IMR-90 (cell line): ENCODE measurements at regions not wholly inside any gene's neighbourhood (a gene's known extent, or its start where the extent isn't known, plus 50 kb on each side); places are given as distances from the start of the nearest gene placed in this dataset.

Experiments
- ATAC-seq: fragments of 200-7000 bp; cut with Tn5 transposase; 2 replicates; pipeline ENCODE4 v1.9.1; 2020; ENCODE audit warnings: low read depth, mild to moderate bottlenecking, moderate library complexity
- BruUV-seq: library from RNA; stranded (reverse); fragments of 400-500 nt; replicated peaks from 2 replicates; lab custom pipeline; 2021; lab: Mats Ljungman, UMichigan
- CTCF ChIA-PET: fragments of 300-600 bp; formaldehyde crosslinking; extraction: SDS; loops from one replicate; lab custom pipeline; 2021; ENCODE audit warnings: antibody characterized with exemption; lab: Yijun Ruan, JAX
- POLR2A ChIA-PET: fragments of 300-600 bp; sonication (Branson Sonifier 250); formaldehyde crosslinking; loops from one replicate; lab custom pipeline; 2022; ENCODE audit warnings: antibody characterized with exemption; ENCODE audit not compliant: unreplicated experiment; lab: Charles Lee
- DNase-seq: peaks from one replicate; pipeline ENCODE4 v3.0.0; 2013
- H2AFZ ChIP-seq: replicated peaks from 2 replicates; pipeline ENCODE3; 2013; ENCODE audit warnings: low read length, mild to moderate bottlenecking; ENCODE audit not compliant: poor library complexity
- H2AK5ac ChIP-seq: 2 replicates; pipeline ENCODE4 v1.6.1; 2013; ENCODE audit warnings: low read depth, low read length, inconsistent platforms
- H2AK9ac ChIP-seq: replicated peaks from 2 replicates; pipeline ENCODE3; 2013; ENCODE audit warnings: mild to moderate bottlenecking, low read depth, low read length, moderate library complexity; ENCODE audit not compliant: poor library complexity
- H2BK120ac ChIP-seq: 2 replicates; pipeline ENCODE4 v1.6.1; 2013; ENCODE audit warnings: low read depth, low read length, inconsistent platforms
- H2BK15ac ChIP-seq: 3 replicates; pipeline ENCODE4 v1.6.1; 2013; ENCODE audit warnings: low read depth, low read length, inconsistent platforms
- H2BK20ac ChIP-seq: 2 replicates; pipeline ENCODE4 v1.6.1; 2013; ENCODE audit warnings: low read depth, mild to moderate bottlenecking, inconsistent platforms, low read length, moderate library complexity
- H2BK5ac ChIP-seq: 2 replicates; pipeline ENCODE4 v1.6.1; 2013; ENCODE audit warnings: mild to moderate bottlenecking, low read depth, low read length, inconsistent platforms; ENCODE audit not compliant: poor library complexity, severe bottlenecking
- H3K14ac ChIP-seq: replicated peaks from 2 replicates; pipeline ENCODE4 v1.6.1; 2013; ENCODE audit warnings: low read depth, low read length, inconsistent platforms
- H3K18ac ChIP-seq: 2 replicates; pipeline ENCODE4 v1.6.1; 2013; ENCODE audit warnings: low read depth, low read length, control low read depth
- H3K23ac ChIP-seq: 2 replicates; pipeline ENCODE4 v1.6.1; 2013; ENCODE audit warnings: low read depth, low read length, inconsistent platforms
- H3K27ac ChIP-seq: 2 replicates; pipeline ENCODE4 v1.5.1; 2013; ENCODE audit warnings: mild to moderate bottlenecking, control low read depth, low read length; ENCODE audit not compliant: insufficient read depth
- H3K27me3 ChIP-seq: 2 replicates; pipeline ENCODE4 v1.6.1; 2013; ENCODE audit warnings: low read length; ENCODE audit not compliant: control insufficient read depth, insufficient read depth
- H3K36me3 ChIP-seq: 2 replicates; pipeline ENCODE4 v1.6.1; 2013; ENCODE audit warnings: low read length, mixed read lengths; ENCODE audit not compliant: control insufficient read depth, insufficient read depth
- H3K4ac ChIP-seq: 2 replicates; pipeline ENCODE4 v1.6.1; 2013; ENCODE audit warnings: low read depth, low read length, inconsistent platforms
- H3K4me1 ChIP-seq: 2 replicates; pipeline ENCODE4 v1.6.1; 2013; ENCODE audit warnings: low read length, mixed read lengths; ENCODE audit not compliant: control insufficient read depth, insufficient read depth
- H3K4me2 ChIP-seq: 2 replicates; pipeline ENCODE4 v1.6.1; 2013; ENCODE audit warnings: low read depth, mild to moderate bottlenecking, control low read depth, low read length, moderate library complexity
- H3K4me3 ChIP-seq: 2 replicates; pipeline ENCODE4 v1.5.1; 2013; ENCODE audit warnings: low read depth, mild to moderate bottlenecking, control low read depth, low read length, moderate library complexity; ENCODE audit not compliant: insufficient read depth
- H3K56ac ChIP-seq: 2 replicates; pipeline ENCODE4 v1.6.1; 2013; ENCODE audit warnings: low read length, inconsistent platforms; ENCODE audit not compliant: insufficient read depth; ENCODE audit errors: extremely low read depth
- H3K79me1 ChIP-seq, 2 experiments: 2 replicates each; pipeline ENCODE4 v1.6.1; 2013; ENCODE audit warnings: low read length in 2 of 2, inconsistent platforms in 1 of 2, low read depth in 1 of 2
- H3K9ac ChIP-seq: 2 replicates; pipeline ENCODE4 v1.6.1; 2013; ENCODE audit warnings: low read depth, low read length, control low read depth
- H3K9me1 ChIP-seq: 2 replicates; pipeline ENCODE4 v1.6.1; 2013; ENCODE audit warnings: low read length, inconsistent platforms; ENCODE audit not compliant: insufficient read depth
- H3K9me3 ChIP-seq: 2 replicates; pipeline ENCODE4 v1.6.1; 2013; ENCODE audit warnings: low read length; ENCODE audit not compliant: control insufficient read depth, insufficient read depth
- H4K20me1 ChIP-seq: 2 replicates; pipeline ENCODE4 v1.6.1; 2013; ENCODE audit warnings: low read length, inconsistent platforms; ENCODE audit not compliant: insufficient read depth
- H4K5ac ChIP-seq: 2 replicates; pipeline ENCODE4 v1.6.1; 2013; ENCODE audit warnings: mild to moderate bottlenecking, low read depth, low read length, control low read depth
- H4K8ac ChIP-seq, 2 experiments: 2 replicates each; pipeline ENCODE4 v1.6.1; 2013; ENCODE audit warnings: low read depth in 2 of 2, low read length in 2 of 2, control low read depth in 1 of 2, inconsistent platforms in 1 of 2
- H4K91ac ChIP-seq: 2 replicates; pipeline ENCODE4 v1.6.1; 2013; ENCODE audit warnings: low read depth, low read length, inconsistent platforms; ENCODE audit not compliant: insufficient read depth
- BHLHE40 ChIP-seq: fragments of 150-350 bp; IDR thresholded peaks from 2 replicates; pipeline ENCODE4 v1.6.1; 2016; ENCODE audit warnings: mild to moderate bottlenecking, low read depth, low read length
- CEBPB ChIP-seq: IDR thresholded peaks from 2 replicates; pipeline ENCODE4 v1.6.1; 2012; ENCODE audit warnings: low read depth, low read length, improper control_type of control experiment
- CHD1 ChIP-seq: IDR thresholded peaks from 2 replicates; pipeline ENCODE4 v1.6.1; 2012; ENCODE audit warnings: low read depth, low read length, improper control_type of control experiment
- FOS ChIP-seq: fragments of 150-350 bp; IDR thresholded peaks from 2 replicates; pipeline ENCODE4 v1.6.1; 2016; ENCODE audit warnings: low read depth, low read length
- MAFK ChIP-seq: IDR thresholded peaks from 2 replicates; pipeline ENCODE4 v1.6.1; 2012; ENCODE audit warnings: low read depth, low read length, improper control_type of control experiment
- MAZ ChIP-seq: IDR thresholded peaks from 2 replicates; pipeline ENCODE4 v1.6.1; 2012; ENCODE audit warnings: low read depth, mild to moderate bottlenecking, low read length, improper control_type of control experiment, moderate library complexity, borderline replicate concordance
- MXI1 ChIP-seq: IDR thresholded peaks from 2 replicates; pipeline ENCODE4 v1.6.1; 2012; ENCODE audit warnings: low read depth, mild to moderate bottlenecking, low read length, moderate library complexity, borderline replicate concordance
- NFE2L2 ChIP-seq: fragments of 150-350 bp; IDR thresholded peaks from 2 replicates; pipeline ENCODE4 v1.6.1; 2016; ENCODE audit warnings: low read depth, mild to moderate bottlenecking, low read length
- POLR2A ChIP-seq: IDR thresholded peaks from 2 replicates; pipeline ENCODE4 v1.6.1; 2012; ENCODE audit warnings: mild to moderate bottlenecking, low read depth, low read length
- RAD21 ChIP-seq: IDR thresholded peaks from 2 replicates; pipeline ENCODE4 v1.6.1; 2012; ENCODE audit warnings: low read length, improper control_type of control experiment
- RCOR1 ChIP-seq: IDR thresholded peaks from 2 replicates; pipeline ENCODE4 v1.6.1; 2012; ENCODE audit warnings: mild to moderate bottlenecking, low read length, improper control_type of control experiment; ENCODE audit not compliant: insufficient replicate concordance
- RFX5 ChIP-seq: IDR thresholded peaks from 2 replicates; pipeline ENCODE4 v1.8.0; 2012; ENCODE audit warnings: low read depth, mild to moderate bottlenecking, low read length, moderate library complexity
- SMC3 ChIP-seq: fragments of 150-350 bp; IDR thresholded peaks from 2 replicates; pipeline ENCODE4 v1.6.1; 2016; ENCODE audit warnings: low read depth, mild to moderate bottlenecking, antibody characterized with exemption, low read length, moderate library complexity
- WGBS, 2 experiments: methylation state at CpG; one replicate each; pipeline versions ENCODE4 v1.1.5 to v1.1.7; 2013; ENCODE audit warnings: missing lambda C conversion rate in 2 of 2; ENCODE audit not compliant: insufficient read length in 1 of 2; ENCODE audit errors: extremely low coverage in 2 of 2; 5-methylcytosine and 5-hydroxymethylcytosine counted together
- dilution Hi-C: fragments of 300-500 bp; cut with HindIII; formaldehyde crosslinking; loops from one replicate; pipeline ENCODE4 v1.14.3; 2018; ENCODE audit warnings: low sequenced_read_pairs; ENCODE audit not compliant: unreplicated experiment
- in situ Hi-C: fragments of 300-500 bp; cut with MboI; formaldehyde crosslinking; loops from 3 replicates; pipeline ENCODE4 v1.14.3; 2019; ENCODE audit warnings: low sequenced_read_pairs, inconsistent platforms, mixed read lengths
- intact Hi-C: fragments of 100-400 bp; cut with micrococcal nuclease; formaldehyde crosslinking; loops from 2 replicates; pipeline ENCODE4 v1.10.0; 2022
- TF ChIP-seq, protein P1 (sequence below): fragments of 150-350 bp; IDR thresholded peaks from 2 replicates; pipeline ENCODE4 v1.6.1; 2016; ENCODE audit warnings: low read depth, mild to moderate bottlenecking, low read length, moderate library complexity, borderline replicate concordance
- TF ChIP-seq, protein P2 (sequence below): fragments of 150-350 bp; IDR thresholded peaks from 2 replicates; pipeline ENCODE4 v1.6.1; 2017; ENCODE audit warnings: mild to moderate bottlenecking, antibody characterized with exemption, low read length, low read depth
- TF ChIP-seq, protein P3 (sequence below): conservative IDR thresholded peaks from 2 replicates; pipeline ENCODE4 v1.5.1; 2012; ENCODE audit warnings: mild to moderate bottlenecking, low read depth, low read length, improper control_type of control experiment

DNA sequence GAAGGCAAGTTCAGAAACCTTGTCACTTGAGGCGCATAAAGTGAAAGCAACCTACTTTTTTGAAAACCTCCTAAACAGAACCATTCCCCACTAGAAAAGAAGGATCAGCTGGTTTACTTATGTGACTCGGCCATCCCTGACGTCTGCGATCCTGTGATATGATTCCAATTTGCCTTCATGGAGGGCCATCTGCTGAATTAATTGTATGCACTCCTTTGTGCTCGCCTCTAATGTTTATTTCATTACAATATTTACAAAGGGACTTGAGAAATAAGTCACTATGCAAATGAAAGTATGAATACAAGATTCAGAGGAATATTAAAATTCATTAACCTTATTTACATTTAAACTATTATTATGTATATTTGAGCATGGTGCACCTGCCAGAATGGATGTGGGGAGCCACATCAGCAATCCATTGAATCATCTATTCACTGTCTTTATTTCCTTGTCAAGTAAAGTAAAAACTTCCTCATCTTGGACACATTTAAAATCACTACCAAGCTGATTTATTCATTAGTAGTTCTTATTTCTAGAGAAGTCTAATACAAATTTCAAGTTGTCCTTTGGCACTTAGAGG is 96.5 kb downstream of the RBM43 start:
- Histone ChIP-seq H3K14ac (no peak overlapping the region), H2AK5ac (no peak overlapping the region), H3K27me3 (no peaks in the 10 kb centered on the region; the same call in 1 of the 2 replicates), H2BK20ac (no peak overlapping the region), H3K36me3 (no peaks in the 10 kb centered on the region), H4K8ac (no peak overlapping the region), H3K9ac (no peak overlapping the region), H3K4me3 (no peak overlapping the region), H2AK9ac (no peak overlapping the region), H3K23ac (no peak overlapping the region), H3K56ac (no peak overlapping the region), H2BK120ac (no peak overlapping the region), H3K9me3 (no peaks in the 10 kb centered on the region), H3K18ac (no peak overlapping the region), H3K4me2 (no peak overlapping the region), H2AFZ (no peak overlapping the region), H3K4ac (no peak overlapping the region), H2BK5ac (no peak overlapping the region), H3K79me1 (no peaks in the 10 kb centered on the region), H3K4me1 (no peaks in the 10 kb centered on the region; the same call in 1 of the 2 replicates), H3K27ac (no peak overlapping the region), H3K9me1 (no peaks in the 10 kb centered on the region), H4K91ac (no peak overlapping the region), H2BK15ac (no peak overlapping the region), H4K5ac (no peak overlapping the region), H4K20me1 (no peaks in the 10 kb centered on the region)
- dilution Hi-C loops (no loop called here), in situ Hi-C loops (no loop called here), intact Hi-C loops (no loop called here)
- ATAC-seq (no peak), DNase-seq (no peak)
- ChIA-PET CTCF (no interaction called here), POLR2A (no interaction called here)
- no peak for TF ChIP-seq RCOR1
- TF ChIP-seq BHLHE40: no peak
- TF ChIP-seq, protein P1, sequence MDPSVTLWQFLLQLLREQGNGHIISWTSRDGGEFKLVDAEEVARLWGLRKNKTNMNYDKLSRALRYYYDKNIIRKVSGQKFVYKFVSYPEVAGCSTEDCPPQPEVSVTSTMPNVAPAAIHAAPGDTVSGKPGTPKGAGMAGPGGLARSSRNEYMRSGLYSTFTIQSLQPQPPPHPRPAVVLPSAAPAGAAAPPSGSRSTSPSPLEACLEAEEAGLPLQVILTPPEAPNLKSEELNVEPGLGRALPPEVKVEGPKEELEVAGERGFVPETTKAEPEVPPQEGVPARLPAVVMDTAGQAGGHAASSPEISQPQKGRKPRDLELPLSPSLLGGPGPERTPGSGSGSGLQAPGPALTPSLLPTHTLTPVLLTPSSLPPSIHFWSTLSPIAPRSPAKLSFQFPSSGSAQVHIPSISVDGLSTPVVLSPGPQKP: no peak
- no peak for TF ChIP-seq RFX5
- no peak for TF ChIP-seq FOS
- TF ChIP-seq MXI1: no peak
- TF ChIP-seq CHD1: no peak
- TF ChIP-seq, protein P2, sequence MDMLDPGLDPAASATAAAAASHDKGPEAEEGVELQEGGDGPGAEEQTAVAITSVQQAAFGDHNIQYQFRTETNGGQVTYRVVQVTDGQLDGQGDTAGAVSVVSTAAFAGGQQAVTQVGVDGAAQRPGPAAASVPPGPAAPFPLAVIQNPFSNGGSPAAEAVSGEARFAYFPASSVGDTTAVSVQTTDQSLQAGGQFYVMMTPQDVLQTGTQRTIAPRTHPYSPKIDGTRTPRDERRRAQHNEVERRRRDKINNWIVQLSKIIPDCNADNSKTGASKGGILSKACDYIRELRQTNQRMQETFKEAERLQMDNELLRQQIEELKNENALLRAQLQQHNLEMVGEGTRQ: no peak
- TF ChIP-seq MAZ: no peak
- no peak for TF ChIP-seq SMC3
- no peak for TF ChIP-seq MAFK
- no peak for TF ChIP-seq NFE2L2
- no peak for TF ChIP-seq CEBPB
- no peak for TF ChIP-seq POLR2A
- TF ChIP-seq, protein P3, sequence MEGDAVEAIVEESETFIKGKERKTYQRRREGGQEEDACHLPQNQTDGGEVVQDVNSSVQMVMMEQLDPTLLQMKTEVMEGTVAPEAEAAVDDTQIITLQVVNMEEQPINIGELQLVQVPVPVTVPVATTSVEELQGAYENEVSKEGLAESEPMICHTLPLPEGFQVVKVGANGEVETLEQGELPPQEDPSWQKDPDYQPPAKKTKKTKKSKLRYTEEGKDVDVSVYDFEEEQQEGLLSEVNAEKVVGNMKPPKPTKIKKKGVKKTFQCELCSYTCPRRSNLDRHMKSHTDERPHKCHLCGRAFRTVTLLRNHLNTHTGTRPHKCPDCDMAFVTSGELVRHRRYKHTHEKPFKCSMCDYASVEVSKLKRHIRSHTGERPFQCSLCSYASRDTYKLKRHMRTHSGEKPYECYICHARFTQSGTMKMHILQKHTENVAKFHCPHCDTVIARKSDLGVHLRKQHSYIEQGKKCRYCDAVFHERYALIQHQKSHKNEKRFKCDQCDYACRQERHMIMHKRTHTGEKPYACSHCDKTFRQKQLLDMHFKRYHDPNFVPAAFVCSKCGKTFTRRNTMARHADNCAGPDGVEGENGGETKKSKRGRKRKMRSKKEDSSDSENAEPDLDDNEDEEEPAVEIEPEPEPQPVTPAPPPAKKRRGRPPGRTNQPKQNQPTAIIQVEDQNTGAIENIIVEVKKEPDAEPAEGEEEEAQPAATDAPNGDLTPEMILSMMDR: no peak
- no peak for TF ChIP-seq RAD21
- no TSS peak for BruUV-seq
- 80% methylated on average over 1 of the region's 5 CpGs; no CpG with 5 or more reads in 1 of the 2 experiments for WGBS, 2 experiments
